Right lobe of liver (tissue), 4 donors: ENCODE measurements at regions not wholly inside any gene's neighbourhood (a gene's known extent, or its start where the extent isn't known, plus 50 kb on each side); places are given as distances from the start of the nearest gene placed in this dataset.

Source experiments
- POLR2A ChIP-seq: fragments of 450-650 bp; IDR thresholded peaks from one replicate; pipeline ENCODE4 v1.6.1; 2017; ENCODE audit warnings: antibody characterized with exemption, mild to moderate bottlenecking
- TF ChIP-seq, protein P1 (sequence below), 4 donors: fragments of 200-600 bp in 3 of 4; fragments of 450-650 bp in 1 of 4; IDR thresholded peaks; one replicate each; pipeline versions ENCODE4 v1.5.1 to v1.8.0; 2016 to 2022; ENCODE audit warnings: antibody characterized with exemption in 4 of 4, mild to moderate bottlenecking in 2 of 4
- donor health status: DM: no; HTN: no; CAD: no.
- donor health status: DM: no; HTN: no; CAD: no.
- donor health status: DM: no; HTN: yes; CAD: no.

GRCh38 chr5:144548936-144549335 is 378.3 kb downstream of the KCTD16 start:
- no peak for TF ChIP-seq POLR2A
- TF ChIP-seq, protein P1, sequence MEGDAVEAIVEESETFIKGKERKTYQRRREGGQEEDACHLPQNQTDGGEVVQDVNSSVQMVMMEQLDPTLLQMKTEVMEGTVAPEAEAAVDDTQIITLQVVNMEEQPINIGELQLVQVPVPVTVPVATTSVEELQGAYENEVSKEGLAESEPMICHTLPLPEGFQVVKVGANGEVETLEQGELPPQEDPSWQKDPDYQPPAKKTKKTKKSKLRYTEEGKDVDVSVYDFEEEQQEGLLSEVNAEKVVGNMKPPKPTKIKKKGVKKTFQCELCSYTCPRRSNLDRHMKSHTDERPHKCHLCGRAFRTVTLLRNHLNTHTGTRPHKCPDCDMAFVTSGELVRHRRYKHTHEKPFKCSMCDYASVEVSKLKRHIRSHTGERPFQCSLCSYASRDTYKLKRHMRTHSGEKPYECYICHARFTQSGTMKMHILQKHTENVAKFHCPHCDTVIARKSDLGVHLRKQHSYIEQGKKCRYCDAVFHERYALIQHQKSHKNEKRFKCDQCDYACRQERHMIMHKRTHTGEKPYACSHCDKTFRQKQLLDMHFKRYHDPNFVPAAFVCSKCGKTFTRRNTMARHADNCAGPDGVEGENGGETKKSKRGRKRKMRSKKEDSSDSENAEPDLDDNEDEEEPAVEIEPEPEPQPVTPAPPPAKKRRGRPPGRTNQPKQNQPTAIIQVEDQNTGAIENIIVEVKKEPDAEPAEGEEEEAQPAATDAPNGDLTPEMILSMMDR (IDR thresholded peaks at IDR 0.05): no peak
